GM23338 (cell line): ENCODE measurements at regions not wholly inside any gene's neighbourhood (a gene's known extent, or its start where the extent isn't known, plus 50 kb on each side); places are given as distances from the start of the nearest gene placed in this dataset.

Experiments used
- CREB1 ChIP-seq: fragments of 250-450 bp; sonication (Bioruptor Pico); IDR thresholded peaks from 2 replicates; pipeline ENCODE4 v1.5.0; 2020; ENCODE audit warnings: low read depth, mild to moderate bottlenecking, moderate library complexity
- CTCF ChIP-seq, 2 experiments: fragments of 200-600 bp in 1 of 2; sonication (generic) in 1 of 2; conservative IDR thresholded peaks; 2 replicates each; pipeline versions ENCODE4 v1.5.1 to v1.6.1; 2016 to 2017; ENCODE audit warnings: antibody characterized with exemption in 2 of 2, low read depth in 2 of 2, mild to moderate bottlenecking in 2 of 2, moderate library complexity in 1 of 2
- EZH2 ChIP-seq: fragments of 200-600 bp; sonication (generic); IDR thresholded peaks from one replicate; pipeline ENCODE4 v1.8.0; 2017; ENCODE audit warnings: antibody characterized with exemption, mild to moderate bottlenecking, low read depth; ENCODE audit not compliant: unreplicated experiment
- EZH2phosphoT487 ChIP-seq: fragments of 200-600 bp; sonication (generic); IDR thresholded peaks from one replicate; pipeline ENCODE4 v1.8.1; 2018; ENCODE audit warnings: antibody characterized with exemption; ENCODE audit not compliant: unreplicated experiment
- JUNB ChIP-seq: IDR thresholded peaks from one replicate; pipeline ENCODE4 v1.6.1; 2016; ENCODE audit warnings: antibody characterized with exemption; ENCODE audit not compliant: unreplicated experiment
- POLR2AphosphoS5 ChIP-seq: IDR thresholded peaks from 2 replicates; pipeline ENCODE4 v1.6.1; 2016; ENCODE audit warnings: antibody characterized with exemption, low read depth
- REST ChIP-seq: IDR thresholded peaks from one replicate; pipeline ENCODE4 v1.6.1; 2018; ENCODE audit warnings: antibody characterized with exemption; ENCODE audit not compliant: unreplicated experiment

GRCh38 chr12:30358671-30359070 lies 337.0 kb downstream of the IPO8 start:
- TF ChIP-seq EZH2 (no peak), CTCF (conservative IDR thresholded peaks at IDR 0.05; ENCODE audit: low read depth in 2 of 2) (no peak), EZH2phosphoT487 (no peak), POLR2AphosphoS5 (no peak), REST (no peak), JUNB (no peak), CREB1 (CRISPR knock-in tag) (no peak)
